ENCODE measurements at regions not wholly inside any gene's neighbourhood (a gene's known extent, or its start where the extent isn't known, plus 50 kb on each side); places are given as distances from the start of the nearest gene placed in this dataset.

DNA sequence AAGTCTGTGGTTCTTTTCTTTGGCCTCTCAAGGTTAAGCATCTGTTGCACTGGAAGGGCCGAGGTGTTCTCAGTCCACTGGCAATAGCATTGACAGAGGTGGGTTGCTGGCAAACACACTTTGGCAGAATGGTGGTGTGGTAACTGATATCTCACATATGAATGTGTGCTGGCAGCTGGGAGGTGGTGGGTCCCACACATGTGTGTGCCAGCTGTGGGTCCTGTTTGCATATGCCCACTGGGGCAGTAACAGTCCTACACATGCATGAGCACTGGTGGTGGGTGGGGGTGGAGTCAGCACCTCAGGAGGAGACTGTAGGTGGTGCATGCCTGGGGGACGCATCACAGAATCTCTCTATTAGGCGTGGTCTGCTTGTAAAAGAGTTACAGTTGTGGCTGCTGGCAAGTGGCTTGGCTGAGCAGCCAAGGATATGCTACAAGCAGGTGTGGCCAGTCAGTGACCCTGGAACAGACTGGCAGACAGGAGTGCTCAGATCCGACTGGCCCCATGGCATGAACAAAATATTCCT lies 934.3 kb downstream of the GRIK2 start:
- Histone ChIP-seq H4K91ac (replicated peaks; ENCODE audit: insufficient read length, low read length) (no peak overlapping the region), H2BK120ac (replicated peaks; ENCODE audit: low read depth, low read length) (no peak overlapping the region), H3K79me1 (ENCODE audit: low read depth, low read length) (no peaks in the 10 kb centered on the region), H3K27ac (ENCODE audit: low read depth, low read length) (no peak overlapping the region), H3K9me3 (ENCODE audit: insufficient read depth in 2 of 2, low read depth in 1 of 2, low read length in 1 of 2) (no peaks in the 10 kb centered on the region), H3K9ac (replicated peaks in 1 of 4; ENCODE audit: extremely low read depth in 1 of 4, low read depth in 3 of 4, low read length in 3 of 4) (no peak overlapping the region), H4K5ac (ENCODE audit: insufficient read length, low read depth, low read length) (no peak overlapping the region), H3K27me3 (replicated peaks in 1 of 4; ENCODE audit: control insufficient read depth in 3 of 4, extremely low read depth in 1 of 4, insufficient read depth in 3 of 4, low read length in 3 of 4) (no peaks in the 10 kb centered on the region), H3K4me1 (replicated peaks in 1 of 4; ENCODE audit: control insufficient read depth in 3 of 4, insufficient read depth in 4 of 4, low read length in 3 of 4) (no peaks in the 10 kb centered on the region), H3K18ac (ENCODE audit: extremely low read depth, low read length) (no peak overlapping the region), H3K4me3 (ENCODE audit: extremely low read depth in 1 of 4, insufficient read depth in 2 of 4, low read depth in 3 of 4, low read length in 4 of 4) (no peak overlapping the region), H2AK5ac (ENCODE audit: low read depth, low read length) (no peak overlapping the region), H2BK15ac (ENCODE audit: low read length) (no peak overlapping the region), H2BK20ac (ENCODE audit: low read length) (no peak overlapping the region), H3K56ac (replicated peaks; ENCODE audit: insufficient read length, low read depth, low read length) (no peak overlapping the region), H4K20me1 (replicated peaks in 1 of 2; ENCODE audit: control insufficient read depth in 1 of 2, insufficient read depth in 2 of 2, low read length in 2 of 2) (no peaks in the 10 kb centered on the region), H3K23me2 (ENCODE audit: low read depth, low read length) (no peaks in the 10 kb centered on the region), H3K79me2 (ENCODE audit: control insufficient read depth in 1 of 2, insufficient read depth in 2 of 2, low read length in 2 of 2) (no peaks in the 10 kb centered on the region), H3K14ac (ENCODE audit: insufficient read length) (no peak overlapping the region), H3K23ac (ENCODE audit: insufficient read length) (no peak overlapping the region), H3K36me3 (ENCODE audit: control insufficient read depth in 2 of 4, insufficient read depth in 4 of 4, low read length in 3 of 4) (no peaks in the 10 kb centered on the region), H3K4me2 (ENCODE audit: insufficient read depth in 1 of 2, low read depth in 2 of 2, low read length in 2 of 2) (no peak overlapping the region), H4K8ac (ENCODE audit: extremely low read depth, insufficient read depth, low read length) (peak overlapping the region; percentile 71; the same call in 1 of the 2 replicates), H3K4ac (replicated peaks; ENCODE audit: insufficient read length, low read depth, low read length) (no peak overlapping the region), H2AFZ (ENCODE audit: low read length) (no peak overlapping the region), H2BK12ac (ENCODE audit: low read depth, low read length) (0 out of 2 replicates have a peak overlapping the region, but pooled peaks have one; percentile 46), H2BK5ac (ENCODE audit: low read depth, low read length) (no peak overlapping the region)
- no peak for DNase-seq (ENCODE audit: low read depth in 1 of 2, low spot score in 2 of 2)
- 98% methylated on average over 4 of the region's 4 CpGs; no CpG with 5 or more reads in 1 of the 2 experiments for WGBS, 2 experiments (ENCODE audit: extremely low coverage in 1 of 2, insufficient coverage in 1 of 2, insufficient read length in 1 of 2, insufficient replicate concordance in 2 of 2, low coverage in 1 of 2, low lambda C conversion rate in 2 of 2, missing lambda C conversion rate in 1 of 2)
- ChIA-PET CTCF (ENCODE audit: partially characterized antibody) (no interaction called here), POLR2A (ENCODE audit: partially characterized antibody) (no interaction called here)
- FAIRE-seq = no peak
- TF ChIP-seq SP1 (IDR thresholded peaks at IDR 0.05; ENCODE audit: low read depth, low read length) = no peak
- no peak for TF ChIP-seq CBX8 (IDR thresholded peaks at IDR 0.05; ENCODE audit: borderline replicate concordance, low read depth, low read length)
- TF ChIP-seq SIN3A (conservative IDR thresholded peaks at IDR 0.05 in 1 of 2, IDR thresholded peaks at IDR 0.05 in 1 of 2; ENCODE audit: low read depth in 1 of 2, low read length in 2 of 2) = no peak
- TF ChIP-seq SAP30 (IDR thresholded peaks at IDR 0.05; ENCODE audit: insufficient read depth, insufficient replicate concordance, low read length) = no peak
- TF ChIP-seq RAD21 (IDR thresholded peaks at IDR 0.05 in 1 of 2, conservative IDR thresholded peaks at IDR 0.05 in 1 of 2; ENCODE audit: low read depth in 2 of 2, low read length in 2 of 2) = no peak
- no peak for TF ChIP-seq JUND (IDR thresholded peaks at IDR 0.05; ENCODE audit: low read length)
- no peak for TF ChIP-seq RXRA (IDR thresholded peaks at IDR 0.05; ENCODE audit: insufficient read depth, low read depth, low read length)
- TF ChIP-seq BACH1 (IDR thresholded peaks at IDR 0.05; ENCODE audit: low read length) = no peak
- TF ChIP-seq TBP (IDR thresholded peaks at IDR 0.05; ENCODE audit: low read depth, low read length) = no peak
- TF ChIP-seq EZH2 (IDR thresholded peaks at IDR 0.05; ENCODE audit: low read depth, low read length, severe bottlenecking) = no peak
- TF ChIP-seq CREB1 (IDR thresholded peaks at IDR 0.05) = no peak
- TF ChIP-seq TAF7 (optimal IDR thresholded peaks at IDR 0.05; ENCODE audit: borderline replicate concordance, low read depth, low read length) = no peak
- TF ChIP-seq, protein P1, sequence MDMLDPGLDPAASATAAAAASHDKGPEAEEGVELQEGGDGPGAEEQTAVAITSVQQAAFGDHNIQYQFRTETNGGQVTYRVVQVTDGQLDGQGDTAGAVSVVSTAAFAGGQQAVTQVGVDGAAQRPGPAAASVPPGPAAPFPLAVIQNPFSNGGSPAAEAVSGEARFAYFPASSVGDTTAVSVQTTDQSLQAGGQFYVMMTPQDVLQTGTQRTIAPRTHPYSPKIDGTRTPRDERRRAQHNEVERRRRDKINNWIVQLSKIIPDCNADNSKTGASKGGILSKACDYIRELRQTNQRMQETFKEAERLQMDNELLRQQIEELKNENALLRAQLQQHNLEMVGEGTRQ (IDR thresholded peaks at IDR 0.05; ENCODE audit: low read length) = no peak

Measured in H1 (cell line).